CD4-positive, CD25-positive, alpha-beta regulatory T cell (primary cell): ENCODE measurements at regions not wholly inside any gene's neighbourhood (a gene's known extent, or its start where the extent isn't known, plus 50 kb on each side); places are given as distances from the start of the nearest gene placed in this dataset.

Experiments used
- ATAC-seq, 2 donors: fragments of 150-1000 bp; cut with Tn5 transposase; one replicate each; pipeline ENCODE4 v1.10.0; 2021; ENCODE audit warnings: low read depth in 2 of 2, moderate number of reproducible peaks in 2 of 2, moderate library complexity in 1 of 2
- DNase-seq, 3 donors: peaks; one replicate each; pipeline versions ENCODE4 v3.0.0 to v3.0.0-alpha.2; 2012 to 2022; ENCODE audit warnings: mixed read lengths in 1 of 3
- H3K27ac ChIP-seq: one replicate; pipeline ENCODE4 v1.7.0; 2013; ENCODE audit warnings: mild to moderate bottlenecking, low read length; ENCODE audit not compliant: insufficient read depth, poor library complexity, severe bottlenecking
- H3K27me3 ChIP-seq: one replicate; pipeline ENCODE4 v1.7.0; 2013; ENCODE audit warnings: low read length; ENCODE audit not compliant: control insufficient read depth, insufficient read depth
- H3K36me3 ChIP-seq: one replicate; pipeline ENCODE4 v1.7.0; 2013; ENCODE audit warnings: mild to moderate bottlenecking, low read length, moderate library complexity; ENCODE audit not compliant: control insufficient read depth, insufficient read depth
- H3K4me1 ChIP-seq: 2 replicates; pipeline ENCODE4 v1.7.0; 2013; ENCODE audit warnings: mild to moderate bottlenecking, low read length; ENCODE audit not compliant: insufficient read depth, control insufficient read depth, poor library complexity, severe bottlenecking
- H3K4me3 ChIP-seq: one replicate; pipeline ENCODE4 v1.7.0; 2013; ENCODE audit warnings: low read depth, mild to moderate bottlenecking, low read length, moderate library complexity
- H3K9me3 ChIP-seq, 2 experiments: 1 replicate in 1 of 2; 2 replicates in 1 of 2; pipeline ENCODE4 v1.7.0; 2013; ENCODE audit warnings: low read length in 2 of 2, mild to moderate bottlenecking in 1 of 2, moderate library complexity in 1 of 2; ENCODE audit not compliant: control insufficient read depth in 2 of 2
- H3K27ac Mint-ChIP-seq, 3 donors: one replicate each; pipeline ENCODE4 v1.8.0; 2020 to 2022; ENCODE audit warnings: mild to moderate bottlenecking in 3 of 3, mixed read lengths in 3 of 3, moderate library complexity in 2 of 3
- H3K27me3 Mint-ChIP-seq: one replicate; pipeline ENCODE4 v1.8.0; 2022; ENCODE audit warnings: mild to moderate bottlenecking, mixed read lengths
- H3K36me3 Mint-ChIP-seq: one replicate; pipeline ENCODE4 v1.8.0; 2020; ENCODE audit warnings: mixed read lengths
- H3K4me1 Mint-ChIP-seq, 4 donors: one replicate each; pipeline ENCODE4 v1.8.0; 2020 to 2022; ENCODE audit warnings: mixed read lengths in 4 of 4, mild to moderate bottlenecking in 1 of 4
- H3K4me3 Mint-ChIP-seq, 4 donors: one replicate each; pipeline ENCODE4 v1.8.0; 2020 to 2022; ENCODE audit warnings: mild to moderate bottlenecking in 4 of 4, mixed read lengths in 4 of 4, moderate library complexity in 3 of 4
- H3K9me3 Mint-ChIP-seq, 7 donors: one replicate each; pipeline ENCODE4 v1.8.0; 2020 to 2022; ENCODE audit warnings: mixed read lengths in 7 of 7, mild to moderate bottlenecking in 3 of 7, moderate library complexity in 2 of 7

DNA sequence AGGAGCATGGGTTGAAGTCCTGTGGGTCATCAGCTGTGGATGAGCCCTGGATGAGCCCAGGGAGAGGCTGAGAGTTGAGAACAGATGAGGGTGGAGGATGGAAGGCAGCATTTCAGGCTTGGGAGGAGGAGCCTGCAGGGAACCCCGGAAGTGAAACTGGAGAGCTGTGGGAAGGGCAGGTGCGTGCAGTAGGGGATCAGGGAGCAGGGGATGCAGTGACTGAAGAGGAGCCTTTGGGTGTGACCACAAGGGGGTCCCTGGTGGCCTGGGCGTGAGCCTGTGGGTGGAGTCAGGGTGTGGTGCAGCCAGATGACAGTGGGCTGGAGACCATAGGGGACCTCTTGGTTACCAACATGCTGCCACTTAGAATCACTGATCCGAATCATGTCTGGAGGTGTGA is 115.5 kb downstream of the PAPOLA start:
- H3K27me3 ChIP-seq: peaks cover 2% of the 10 kb centered on the region
- Mint-ChIP-seq H3K4me3 (no peak overlapping the region), H3K36me3 (no peaks in the 10 kb centered on the region), H3K27ac (no peak overlapping the region), H3K4me1 (no peaks in the 10 kb centered on the region), H3K9me3 (peaks cover 0 to 1% (median 0%) of the 10 kb centered on the region in 7 donors), H3K27me3 (peaks cover 11% of the 10 kb centered on the region)
- ATAC-seq: no peak
- no peak overlapping the region for H3K27ac ChIP-seq
- H3K4me1 ChIP-seq: no peaks in the 10 kb centered on the region
- H3K9me3 ChIP-seq: no peaks in the 10 kb centered on the region
- no peaks in the 10 kb centered on the region for H3K36me3 ChIP-seq
- DNase-seq: no peak
- H3K4me3 ChIP-seq: no peak overlapping the region

DNA sequence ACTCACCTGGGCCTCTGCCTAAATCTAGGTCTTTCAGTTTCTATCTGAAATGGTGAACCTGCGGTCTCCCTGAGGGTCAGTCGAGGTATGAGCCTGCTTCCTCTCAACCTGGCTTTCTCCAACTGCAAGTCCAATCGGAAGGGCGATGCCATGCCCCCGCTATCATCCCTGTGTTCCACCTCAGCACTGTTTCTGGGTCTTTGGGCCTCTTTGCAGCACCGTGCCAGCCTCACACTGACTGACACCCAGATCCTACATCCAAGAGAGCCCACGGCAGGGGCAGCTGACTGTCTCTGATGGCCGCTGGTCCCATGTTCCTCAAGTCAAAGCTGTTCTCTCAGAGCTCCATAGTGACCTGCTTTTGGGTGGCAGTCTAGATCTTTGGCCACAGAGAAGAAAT is 120.7 kb downstream of the PAPOLA start:
- DNase-seq: no peak

DNA sequence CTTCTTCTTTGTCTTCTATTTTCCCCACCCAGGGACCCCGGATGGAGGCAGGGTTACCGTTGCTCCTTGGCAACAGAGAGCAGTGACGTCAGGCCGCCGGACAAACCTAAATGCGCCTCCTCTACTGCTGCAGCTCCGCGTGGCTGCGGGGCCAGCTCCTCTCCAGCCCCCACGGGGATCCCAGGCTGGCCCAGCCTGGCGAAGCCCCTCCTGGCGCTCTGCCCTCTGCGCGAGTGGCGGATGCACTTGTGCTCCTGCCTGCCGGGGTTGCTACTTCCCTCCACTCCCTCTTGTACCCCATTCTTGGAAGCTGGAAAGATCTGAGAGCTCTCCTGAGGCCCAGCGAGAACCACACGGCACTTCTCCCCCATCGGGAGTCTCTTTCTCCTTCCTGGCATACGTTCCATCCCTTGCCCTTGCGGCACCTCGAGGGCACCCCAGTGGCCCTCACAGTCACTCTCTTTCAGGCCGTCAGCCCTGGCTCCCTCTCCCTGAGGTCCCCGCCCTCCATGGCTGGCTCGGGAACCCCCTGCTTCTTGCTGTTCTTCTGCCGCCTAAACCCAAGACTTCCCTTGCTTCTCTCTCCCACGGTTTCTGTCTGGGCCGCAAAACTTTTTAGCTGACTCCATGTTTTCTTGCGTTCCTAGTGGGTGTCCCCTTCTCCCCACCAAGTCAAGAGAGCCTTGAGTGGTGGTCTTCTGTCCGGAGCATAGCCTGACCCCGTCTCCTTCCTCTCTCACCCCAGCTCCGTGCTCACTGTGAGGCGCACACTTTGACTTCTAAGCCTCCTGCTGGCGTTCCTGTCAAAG is 121.7 kb downstream of the PAPOLA start:
- no peaks in the 10 kb centered on the region for H3K36me3 ChIP-seq
- H3K9me3 ChIP-seq: no peaks in the 10 kb centered on the region
- H3K27ac ChIP-seq: no peak overlapping the region
- H3K4me1 ChIP-seq: no peaks in the 10 kb centered on the region
- Mint-ChIP-seq H3K9me3 (peaks cover 0 to 2% (median 0%) of the 10 kb centered on the region in 7 donors), H3K36me3 (no peaks in the 10 kb centered on the region), H3K4me3 (no peak overlapping the region), H3K4me1 (no peaks in the 10 kb centered on the region), H3K27me3 (peaks cover 5% of the 10 kb centered on the region), H3K27ac (no peak overlapping the region)
- H3K4me3 ChIP-seq: no peak overlapping the region
- peaks cover 4% of the 10 kb centered on the region for H3K27me3 ChIP-seq
- ATAC-seq (no peak), DNase-seq (no peak)

More for the DNA sequence above, 120.7 kb downstream of the PAPOLA start:
- no peak for ATAC-seq
- Histone ChIP-seq H3K9me3 (no peaks in the 10 kb centered on the region), H3K4me1 (no peaks in the 10 kb centered on the region), H3K4me3 (no peak overlapping the region), H3K27me3 (peaks cover 4% of the 10 kb centered on the region), H3K36me3 (no peaks in the 10 kb centered on the region), H3K27ac (no peak overlapping the region)
- no peaks in the 10 kb centered on the region for H3K36me3 Mint-ChIP-seq
- no peak overlapping the region for H3K4me3 Mint-ChIP-seq
- H3K4me1 Mint-ChIP-seq: no peaks in the 10 kb centered on the region
- peaks cover 0 to 2% (median 0%) of the 10 kb centered on the region in 7 donors for H3K9me3 Mint-ChIP-seq
- no peak overlapping the region for H3K27ac Mint-ChIP-seq
- peaks cover 5% of the 10 kb centered on the region for H3K27me3 Mint-ChIP-seq

DNA sequence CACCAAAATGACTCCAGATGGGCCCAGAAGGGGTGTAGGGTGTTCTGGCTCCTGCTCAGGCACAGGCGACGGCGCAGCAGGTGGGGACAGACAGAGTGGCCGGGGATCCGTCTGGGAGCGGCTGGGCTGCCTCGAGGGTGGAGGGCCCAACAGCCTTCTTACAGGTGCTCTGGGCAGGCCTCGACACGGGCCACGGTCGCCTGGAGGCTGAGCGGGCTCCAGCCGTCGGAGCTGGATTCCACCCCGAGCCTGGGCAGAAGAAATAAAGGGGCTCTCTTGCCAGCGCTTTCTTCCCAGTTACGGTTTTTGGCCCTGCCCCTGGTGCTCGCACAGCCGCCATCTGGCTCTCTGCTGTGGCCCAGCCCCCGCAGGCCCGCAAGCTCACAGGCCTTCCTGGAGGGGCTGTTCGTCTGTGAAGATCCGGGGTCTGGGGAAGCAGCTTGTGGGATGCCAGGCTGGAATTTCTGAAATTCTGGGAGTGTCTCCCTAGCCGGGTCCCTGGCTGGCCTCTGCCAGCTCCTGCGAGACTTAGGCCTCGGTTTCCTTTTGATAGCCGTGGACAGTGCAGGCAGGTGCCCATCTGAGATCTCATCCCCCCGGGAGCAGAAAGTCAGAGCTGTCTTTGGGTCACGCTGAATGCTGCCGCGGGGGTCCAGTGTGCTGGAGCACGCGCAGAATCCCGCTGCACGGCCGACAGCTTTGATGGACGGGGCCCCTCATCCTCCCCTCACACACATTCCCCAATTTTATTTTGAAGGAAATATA is 122.7 kb downstream of the PAPOLA start:
- Histone ChIP-seq H3K27ac (no peak overlapping the region), H3K36me3 (no peaks in the 10 kb centered on the region), H3K9me3 (no peaks in the 10 kb centered on the region), H3K27me3 (peaks cover 4% of the 10 kb centered on the region), H3K4me3 (no peak overlapping the region), H3K4me1 (no peaks in the 10 kb centered on the region)
- DNase-seq: no peak
- peaks cover 0 to 2% (median 0%) of the 10 kb centered on the region in 7 donors for H3K9me3 Mint-ChIP-seq
- H3K4me3 Mint-ChIP-seq: no peak overlapping the region
- no peaks in the 10 kb centered on the region for H3K4me1 Mint-ChIP-seq
- no peak overlapping the region for H3K27ac Mint-ChIP-seq
- ATAC-seq: no peak
- H3K27me3 Mint-ChIP-seq: peaks cover 5% of the 10 kb centered on the region
- no peaks in the 10 kb centered on the region for H3K36me3 Mint-ChIP-seq

DNA sequence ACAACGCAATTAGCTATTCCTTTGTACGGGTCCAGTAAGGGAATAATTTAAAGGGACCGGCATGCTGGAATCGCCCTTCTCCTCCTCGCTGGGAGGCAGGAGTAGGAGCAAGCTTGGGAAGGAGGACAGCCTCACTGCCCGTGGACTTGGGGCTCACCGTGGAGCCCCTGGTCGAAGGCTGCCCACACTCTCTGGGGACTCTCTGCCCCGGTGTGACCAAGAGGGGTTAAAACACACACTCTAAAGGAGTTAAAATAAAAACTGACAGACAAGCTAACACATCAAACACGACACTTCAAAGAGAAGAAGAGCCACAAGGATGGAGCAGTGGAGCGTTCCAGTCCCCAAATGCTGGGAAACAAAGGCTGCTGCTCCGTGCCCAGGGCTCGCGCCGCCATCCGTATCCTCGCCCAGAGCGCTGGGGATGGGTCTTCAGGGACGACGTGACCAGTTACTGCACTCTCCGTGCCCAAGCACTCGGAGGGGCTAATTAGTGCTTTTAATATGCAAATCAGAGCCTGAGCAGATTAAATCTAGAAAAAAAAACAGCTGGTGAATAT is 123.3 kb downstream of the PAPOLA start:
- DNase-seq (no peak), ATAC-seq (no peak)
- H3K27me3 Mint-ChIP-seq: peaks cover 5% of the 10 kb centered on the region
- no peak overlapping the region for H3K4me3 Mint-ChIP-seq
- no peaks in the 10 kb centered on the region for H3K4me1 Mint-ChIP-seq
- Histone ChIP-seq H3K27me3 (peaks cover 4% of the 10 kb centered on the region), H3K36me3 (no peaks in the 10 kb centered on the region), H3K9me3 (no peaks in the 10 kb centered on the region), H3K4me1 (no peaks in the 10 kb centered on the region), H3K4me3 (no peak overlapping the region), H3K27ac (no peak overlapping the region)
- H3K9me3 Mint-ChIP-seq: peaks cover 0 to 2% (median 0%) of the 10 kb centered on the region in 7 donors
- no peaks in the 10 kb centered on the region for H3K36me3 Mint-ChIP-seq
- no peak overlapping the region for H3K27ac Mint-ChIP-seq

DNA sequence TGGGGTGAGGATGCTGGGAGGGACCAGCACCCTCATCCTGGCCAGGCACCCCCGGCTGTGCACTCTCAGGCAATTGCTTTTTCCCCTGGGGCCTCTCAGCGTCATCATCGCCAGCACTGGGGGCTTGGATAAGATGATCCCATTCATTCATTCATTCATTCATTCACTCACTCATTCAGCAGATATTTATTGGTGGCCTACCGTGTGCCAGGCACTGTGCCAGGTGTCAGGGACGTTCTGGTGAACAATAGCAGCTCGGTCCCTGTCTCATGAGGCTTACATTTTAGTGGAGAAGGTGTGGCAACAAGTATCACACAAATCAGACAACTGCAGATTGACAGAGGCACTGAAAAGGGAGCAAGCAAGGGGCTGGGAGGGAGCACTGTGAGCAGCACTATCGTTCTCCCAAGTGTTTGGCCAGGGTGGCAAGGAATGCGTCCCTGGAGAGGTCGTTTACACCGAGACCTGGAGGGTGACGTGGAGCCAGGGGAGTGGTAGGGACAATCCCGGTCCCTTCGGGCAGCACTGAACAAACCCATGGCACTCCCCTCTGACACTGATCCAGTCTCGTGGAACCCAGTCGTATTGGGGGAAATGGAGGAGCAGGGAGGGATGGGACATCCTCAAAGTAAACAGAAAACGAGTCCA is 124.1 kb downstream of the PAPOLA start:
- no peaks in the 10 kb centered on the region for H3K4me1 Mint-ChIP-seq
- no peaks in the 10 kb centered on the region for H3K36me3 Mint-ChIP-seq
- peaks cover 0 to 2% (median 0%) of the 10 kb centered on the region in 7 donors for H3K9me3 Mint-ChIP-seq
- Histone ChIP-seq H3K27ac (no peak overlapping the region), H3K4me3 (no peak overlapping the region), H3K4me1 (no peaks in the 10 kb centered on the region), H3K9me3 (no peaks in the 10 kb centered on the region), H3K27me3 (peaks cover 4% of the 10 kb centered on the region), H3K36me3 (no peaks in the 10 kb centered on the region)
- no peak overlapping the region for H3K27ac Mint-ChIP-seq
- DNase-seq (no peak), ATAC-seq (no peak)
- peaks cover 4% of the 10 kb centered on the region for H3K27me3 Mint-ChIP-seq
- no peak overlapping the region for H3K4me3 Mint-ChIP-seq

DNA sequence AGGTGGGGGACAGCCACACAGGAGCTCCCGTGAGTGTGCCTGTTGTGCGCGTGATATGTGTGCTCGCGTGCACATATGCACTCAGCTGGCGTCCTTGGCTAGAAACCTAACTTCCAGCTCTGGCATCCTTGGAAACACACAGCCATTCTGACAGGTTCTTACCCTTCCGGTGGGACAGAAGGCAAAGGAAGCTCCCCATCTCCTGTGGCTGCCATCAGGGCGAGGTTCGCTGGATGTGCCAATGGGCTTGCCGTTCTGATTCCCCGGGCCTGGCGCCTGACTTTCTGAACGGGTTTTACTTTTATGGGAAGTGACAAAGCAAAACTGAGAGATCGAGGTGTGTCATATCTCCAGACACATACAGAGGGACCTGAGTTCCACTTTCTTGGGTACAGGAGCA is 124.7 kb downstream of the PAPOLA start:
- H3K36me3 ChIP-seq: no peaks in the 10 kb centered on the region
- no peak overlapping the region for H3K27ac ChIP-seq
- no peaks in the 10 kb centered on the region for H3K9me3 ChIP-seq
- no peak for ATAC-seq
- DNase-seq: no peak
- H3K4me3 Mint-ChIP-seq: no peak overlapping the region
- H3K27ac Mint-ChIP-seq: no peak overlapping the region
- no peaks in the 10 kb centered on the region for H3K4me1 Mint-ChIP-seq
- peaks cover 4% of the 10 kb centered on the region for H3K27me3 ChIP-seq
- peaks cover 0 to 2% (median 0%) of the 10 kb centered on the region in 7 donors for H3K9me3 Mint-ChIP-seq
- no peaks in the 10 kb centered on the region for H3K27me3 Mint-ChIP-seq
- no peak overlapping the region for H3K4me3 ChIP-seq
- no peaks in the 10 kb centered on the region for H3K36me3 Mint-ChIP-seq
- H3K4me1 ChIP-seq: no peaks in the 10 kb centered on the region
